ENCODE measurements at regions not wholly inside any gene's neighbourhood (a gene's known extent, or its start where the extent isn't known, plus 50 kb on each side); places are given as distances from the start of the nearest gene placed in this dataset.

- Histone ChIP-seq H3K9ac (ENCODE audit: low read depth in 1 of 2, low read length in 2 of 2) (no peak overlapping the region), H3K36me3 (ENCODE audit: control insufficient read depth in 4 of 4, insufficient read depth in 3 of 4, low read depth in 1 of 4, low read length in 3 of 4) (no peaks in the 10 kb centered on the region), H3K4me3 (ENCODE audit: low read depth in 1 of 3, low read length in 3 of 3) (no peak overlapping the region), H3K4me1 (ENCODE audit: control insufficient read depth in 4 of 4, insufficient read depth in 4 of 4, low read length in 3 of 4) (no peaks in the 10 kb centered on the region), H3K9me3 (ENCODE audit: control insufficient read depth in 4 of 4, low read length in 3 of 4) (no peaks in the 10 kb centered on the region), H3K27ac (ENCODE audit: low read depth in 1 of 2, low read length in 2 of 2) (no peak overlapping the region), H3K27me3 (ENCODE audit: control insufficient read depth in 4 of 4, insufficient read depth in 4 of 4, low read length in 3 of 4) (no peaks in the 10 kb centered on the region)
- DNase-seq (ENCODE audit: low spot score): no peak
- 94% methylated on average over 8 of the region's 8 CpGs for WGBS
- TF ChIP-seq MAX (IDR thresholded peaks at IDR 0.05) (no peak), RXRA (IDR thresholded peaks at IDR 0.05) (no peak), EGR1 (IDR thresholded peaks at IDR 0.05; ENCODE audit: low read depth in 2 of 2) (no peak), FOXA1 (IDR thresholded peaks at IDR 0.05) (no peak)
Observed at GRCh38 chr2:100673115-100673514, 110.3 kb downstream of the PDCL3 start.

GRCh38 chr2:100673691-100674485 is 111.1 kb downstream of the PDCL3 start:
- 93% methylated on average over 15 of the region's 15 CpGs for WGBS
- no peaks in the 10 kb centered on the region for H3K9me3 ChIP-seq (ENCODE audit: control insufficient read depth in 4 of 4, low read length in 3 of 4)
- H3K9ac ChIP-seq (ENCODE audit: low read depth in 1 of 2, low read length in 2 of 2): no peak overlapping the region
- no peaks in the 10 kb centered on the region for H3K4me1 ChIP-seq (ENCODE audit: control insufficient read depth in 4 of 4, insufficient read depth in 4 of 4, low read length in 3 of 4)
- H3K27me3 ChIP-seq (ENCODE audit: control insufficient read depth in 4 of 4, insufficient read depth in 4 of 4, low read length in 3 of 4): no peaks in the 10 kb centered on the region
- TF ChIP-seq MAX (IDR thresholded peaks at IDR 0.05) (no peak), ATF3 (IDR thresholded peaks at IDR 0.05) (no peak), HNF4A (conservative IDR thresholded peaks at IDR 0.05) (no peak), RAD21 (IDR thresholded peaks at IDR 0.05) (no peak), FOXA2 (IDR thresholded peaks at IDR 0.05) (no peak)
- no peak overlapping the region for H3K27ac ChIP-seq (ENCODE audit: low read depth in 1 of 2, low read length in 2 of 2)
- H3K4me3 ChIP-seq (ENCODE audit: low read depth in 1 of 3, low read length in 3 of 3): no peak overlapping the region
- no peaks in the 10 kb centered on the region for H3K36me3 ChIP-seq (ENCODE audit: control insufficient read depth in 4 of 4, insufficient read depth in 3 of 4, low read depth in 1 of 4, low read length in 3 of 4)
- no peak for DNase-seq (ENCODE audit: low spot score)

GRCh38 chr2:100674666-100675065 is 111.9 kb downstream of the PDCL3 start:
- TF ChIP-seq HNF4A (conservative IDR thresholded peaks at IDR 0.05) (no peak), FOXA1 (IDR thresholded peaks at IDR 0.05) (no peak), REST (IDR thresholded peaks at IDR 0.05) (no peak), YY1 (IDR thresholded peaks at IDR 0.05) (no peak), JUND (IDR thresholded peaks at IDR 0.05) (no peak), NR2F2 (IDR thresholded peaks at IDR 0.05) (no peak), ZBTB33 (IDR thresholded peaks at IDR 0.05) (no peak), HNF4G (IDR thresholded peaks at IDR 0.05) (no peak), ATF3 (IDR thresholded peaks at IDR 0.05) (no peak), FOXA2 (IDR thresholded peaks at IDR 0.05) (no peak), RXRA (IDR thresholded peaks at IDR 0.05) (no peak), EGR1 (IDR thresholded peaks at IDR 0.05; ENCODE audit: low read depth in 2 of 2) (no peak), MAX (IDR thresholded peaks at IDR 0.05) (no peak), SP1 (IDR thresholded peaks at IDR 0.05) (no peak), RAD21 (IDR thresholded peaks at IDR 0.05) (no peak), TAF1 (conservative IDR thresholded peaks at IDR 0.05) (no peak)
- Histone ChIP-seq H3K9me3 (ENCODE audit: control insufficient read depth in 4 of 4, low read length in 3 of 4) (no peaks in the 10 kb centered on the region), H3K27ac (ENCODE audit: low read depth in 1 of 2, low read length in 2 of 2) (no peak overlapping the region), H3K4me1 (ENCODE audit: control insufficient read depth in 4 of 4, insufficient read depth in 4 of 4, low read length in 3 of 4) (no peaks in the 10 kb centered on the region), H3K27me3 (ENCODE audit: control insufficient read depth in 4 of 4, insufficient read depth in 4 of 4, low read length in 3 of 4) (no peaks in the 10 kb centered on the region), H3K36me3 (ENCODE audit: control insufficient read depth in 4 of 4, insufficient read depth in 3 of 4, low read depth in 1 of 4, low read length in 3 of 4) (no peaks in the 10 kb centered on the region), H3K4me3 (ENCODE audit: low read depth in 1 of 3, low read length in 3 of 3) (no peak overlapping the region), H3K9ac (ENCODE audit: low read depth in 1 of 2, low read length in 2 of 2) (no peak overlapping the region)
- no peak for DNase-seq (ENCODE audit: low spot score)
- 93% methylated on average over 10 of the region's 10 CpGs for WGBS
